ENCODE measurements at regions not wholly inside any gene's neighbourhood (a gene's known extent, or its start where the extent isn't known, plus 50 kb on each side); places are given as distances from the start of the nearest gene placed in this dataset.

GRCh38 chr14:40122968-40123648, 690.9 kb upstream of the FBXO33 start:
- no peaks in the 10 kb centered on the region for H3K27me3 Mint-ChIP-seq (ENCODE audit: low read depth)

More at GRCh38 chr14:40122968-40123648, 690.9 kb upstream of the FBXO33 start:
- Histone ChIP-seq H3K4me2 (ENCODE audit: insufficient read depth, insufficient read length, low read length) (no peak overlapping the region), H2BK15ac (ENCODE audit: low read depth, low read length) (no peak overlapping the region), H3K23me2 (ENCODE audit: insufficient read length, low read depth, low read length, poor library complexity, severe bottlenecking) (peaks cover 3% of the 10 kb centered on the region), H3K4ac (ENCODE audit: low read depth, low read length) (no peak overlapping the region), H4K5ac (ENCODE audit: insufficient read length, low read depth, low read length) (no peak overlapping the region), H3K56ac (ENCODE audit: insufficient read length, low read depth, low read length) (no peak overlapping the region), H4K91ac (ENCODE audit: insufficient read length, low read depth, low read length) (no peak overlapping the region), H2BK120ac (ENCODE audit: low read depth, low read length, poor library complexity, severe bottlenecking) (no peak overlapping the region), H2AK5ac (ENCODE audit: insufficient read length, low read length) (no peak overlapping the region), H3K4me1 (ENCODE audit: insufficient read depth, low read length) (no peaks in the 10 kb centered on the region), H4K20me1 (ENCODE audit: control insufficient read depth, insufficient read depth, insufficient read length) (no peaks in the 10 kb centered on the region), H3K27me3 (ENCODE audit: insufficient read depth, low read length) (no peaks in the 10 kb centered on the region), H3K18ac (ENCODE audit: insufficient read length, low read depth, low read length) (no peak overlapping the region), H3K14ac (ENCODE audit: insufficient read depth, low read length) (no peak overlapping the region), H3K79me1 (ENCODE audit: insufficient read depth, low read depth, low read length, poor library complexity, severe bottlenecking) (no peaks in the 10 kb centered on the region), H2AFZ (ENCODE audit: low read length) (peak overlapping the region; percentile 18), H2BK5ac (ENCODE audit: insufficient read length, low read length) (no peak overlapping the region), H3T11ph (ENCODE audit: low read length) (no peak overlapping the region), H3K9me3 (ENCODE audit: control insufficient read depth, low read depth, low read length) (no peaks in the 10 kb centered on the region), H4K8ac (replicated peaks; ENCODE audit: insufficient read length, low read depth, low read length) (no peak overlapping the region), H3K27ac (ENCODE audit: insufficient read length, low read depth, low read length) (no peak overlapping the region), H3K79me2 (ENCODE audit: insufficient read depth, low read length) (no peaks in the 10 kb centered on the region), H3K9ac (ENCODE audit: extremely low read depth, insufficient read length, low read length) (no peak overlapping the region), H2BK20ac (ENCODE audit: low read depth, low read length, poor library complexity, severe bottlenecking) (no peak overlapping the region), H2BK12ac (ENCODE audit: insufficient read length, low read depth, low read length) (no peak overlapping the region), H3K23ac (ENCODE audit: insufficient read length, low read depth, low read length) (no peak overlapping the region)
- H3K27ac Mint-ChIP-seq: no peak overlapping the region
- WGBS (ENCODE audit: extremely low coverage, insufficient read length, low lambda C conversion rate): no CpG with 5 or more reads among the region's 2 CpGs
- no peaks in the 10 kb centered on the region; a peak in 1 of 4 replicates for H3K4me1 Mint-ChIP-seq
- peaks cover 0 to 3% (median 0%) of the 10 kb centered on the region in 3 experiments; a peak in 1 of 7 replicates for H3K36me3 Mint-ChIP-seq (ENCODE audit: insufficient read depth in 1 of 3, low read depth in 3 of 3)
- no peak for TF ChIP-seq CTCF (conservative IDR thresholded peaks at IDR 0.05)
- peaks cover 4 to 6% of the 10 kb centered on the region in 2 experiments; a peak in 3 of 5 replicates for H3K9me3 Mint-ChIP-seq
- H3K4me3 Mint-ChIP-seq: no peak overlapping the region
- no peak for DNase-seq
